Mucosa of rectum (tissue), 2 donors: ENCODE measurements at regions not wholly inside any gene's neighbourhood (a gene's known extent, or its start where the extent isn't known, plus 50 kb on each side); places are given as distances from the start of the nearest gene placed in this dataset.

ENCODE experiments used
- H3K27ac ChIP-seq, 2 donors: one replicate each; pipeline ENCODE4 v1.7.0; 2013; ENCODE audit warnings: inconsistent platforms in 2 of 2, low read depth in 2 of 2, low read length in 2 of 2
- H3K27me3 ChIP-seq, 2 donors: one replicate each; pipeline ENCODE4 v1.7.0; 2013; ENCODE audit warnings: low read length in 2 of 2; ENCODE audit not compliant: control insufficient read depth in 2 of 2, insufficient read depth in 2 of 2
- H3K36me3 ChIP-seq, 2 donors: one replicate each; pipeline ENCODE4 v1.7.0; 2013; ENCODE audit warnings: low read length in 2 of 2; ENCODE audit not compliant: control insufficient read depth in 2 of 2, insufficient read depth in 2 of 2
- H3K4me1 ChIP-seq, 2 donors: one replicate each; pipeline ENCODE4 v1.7.0; 2013; ENCODE audit warnings: low read length in 2 of 2, mild to moderate bottlenecking in 1 of 2; ENCODE audit not compliant: control insufficient read depth in 2 of 2, insufficient read depth in 2 of 2
- H3K4me3 ChIP-seq, 2 donors: one replicate each; pipeline ENCODE4 v1.7.0; 2013; ENCODE audit warnings: low read length in 2 of 2
- H3K9ac ChIP-seq, 2 donors: one replicate each; pipeline ENCODE4 v1.7.0; 2013; ENCODE audit warnings: low read length in 2 of 2, low read depth in 1 of 2, mild to moderate bottlenecking in 1 of 2
- H3K9me3 ChIP-seq, 2 donors: one replicate each; pipeline ENCODE4 v1.7.0; 2013; ENCODE audit warnings: low read length in 2 of 2; ENCODE audit not compliant: control insufficient read depth in 2 of 2
- donor health status: healthy.
- donor health status: Normal muscosa, but diverticular disease.

DNA sequence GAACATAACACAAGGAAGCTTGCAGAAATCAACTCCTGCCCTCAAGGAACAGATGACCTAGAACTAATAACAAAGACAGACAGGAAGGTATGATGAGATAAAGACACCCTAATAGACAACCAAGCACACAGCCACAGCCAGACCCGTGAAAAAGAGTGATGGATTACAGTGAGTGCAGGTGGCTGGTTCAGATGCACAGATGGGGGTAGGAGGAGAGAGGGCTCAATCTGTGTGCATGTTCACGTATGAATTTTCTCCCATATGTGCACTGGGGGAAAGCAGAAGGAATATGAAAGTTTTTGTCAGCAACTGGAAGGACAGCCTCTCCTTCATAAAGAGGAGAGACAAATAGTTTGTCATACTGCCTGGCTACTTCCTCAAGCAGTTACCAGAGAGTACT is 367.1 kb downstream of the PBX1 start:
- no peak overlapping the region for H3K27ac ChIP-seq
- H3K4me3 ChIP-seq = no peak overlapping the region
- H3K36me3 ChIP-seq = no peaks in the 10 kb centered on the region
- H3K27me3 ChIP-seq = no peaks in the 10 kb centered on the region
- H3K9ac ChIP-seq = no peak overlapping the region
- H3K9me3 ChIP-seq = no peaks in the 10 kb centered on the region
- H3K4me1 ChIP-seq = no peaks in the 10 kb centered on the region

DNA sequence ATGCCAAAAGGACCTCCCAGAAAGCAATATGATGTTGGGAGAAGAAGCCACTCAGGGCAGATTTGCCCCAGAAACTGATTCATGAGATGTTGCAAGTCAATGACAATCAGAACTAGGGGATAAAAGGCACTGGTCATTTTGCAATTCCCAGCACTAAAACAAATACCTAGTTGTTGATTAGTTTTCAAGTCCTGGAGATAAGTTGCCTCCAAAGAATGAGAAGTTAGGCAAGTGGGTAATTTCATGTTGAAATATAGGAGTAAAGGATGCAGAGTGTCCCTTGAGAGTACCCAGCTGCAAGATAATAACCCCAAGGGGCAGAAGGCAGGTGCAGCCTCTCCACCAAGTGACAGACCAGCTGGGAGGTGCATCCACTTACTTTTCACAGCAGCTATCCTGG is 363.6 kb downstream of the PBX1 start:
- H3K36me3 ChIP-seq = no peaks in the 10 kb centered on the region
- H3K9me3 ChIP-seq = no peaks in the 10 kb centered on the region
- no peak overlapping the region for H3K27ac ChIP-seq
- H3K27me3 ChIP-seq = no peaks in the 10 kb centered on the region
- no peaks in the 10 kb centered on the region for H3K4me1 ChIP-seq
- no peak overlapping the region for H3K9ac ChIP-seq
- no peak overlapping the region for H3K4me3 ChIP-seq

DNA sequence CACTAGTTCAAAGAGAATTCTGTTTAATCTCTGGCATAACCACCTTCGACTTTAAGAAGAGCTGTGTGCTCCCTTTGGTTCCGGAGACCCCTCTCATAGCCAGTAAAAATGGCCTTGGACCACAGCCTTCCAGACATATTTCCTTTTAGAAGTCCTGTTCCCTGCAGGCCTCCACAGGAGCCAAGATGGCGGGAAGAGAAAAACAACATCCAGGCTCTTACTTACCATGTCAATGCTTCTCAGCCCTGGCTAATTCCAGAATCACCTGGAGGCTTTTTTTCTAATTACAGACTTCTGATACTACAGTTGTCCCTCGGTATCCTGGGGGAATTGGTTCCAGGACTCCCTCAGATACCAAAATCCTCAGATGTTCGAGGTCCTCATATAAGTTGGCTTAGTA is 362.5 kb downstream of the PBX1 start:
- Histone ChIP-seq H3K4me1 (no peaks in the 10 kb centered on the region), H3K4me3 (no peak overlapping the region)

DNA sequence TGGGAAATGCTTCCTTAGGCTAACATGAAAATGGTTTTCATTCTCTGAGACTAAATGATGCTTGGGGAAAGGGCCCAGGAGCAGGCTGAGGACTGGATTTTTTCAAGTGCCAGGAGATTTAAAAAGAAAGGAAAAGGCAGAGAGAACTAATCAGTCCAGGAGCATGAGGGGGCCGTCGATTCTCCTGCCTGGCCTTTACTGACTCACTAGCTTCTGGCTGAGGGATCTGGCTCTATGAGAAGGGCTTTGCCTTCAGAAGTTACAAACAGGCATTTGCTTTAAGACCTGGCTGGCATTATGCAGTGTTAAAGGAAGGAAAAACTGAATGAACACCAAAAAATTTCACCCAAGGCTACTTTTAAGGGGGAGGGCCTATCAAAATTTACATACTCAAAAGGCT is 359.2 kb downstream of the PBX1 start:
- H3K27ac ChIP-seq = no peak overlapping the region
- no peaks in the 10 kb centered on the region for H3K36me3 ChIP-seq
- H3K27me3 ChIP-seq = no peaks in the 10 kb centered on the region
- no peaks in the 10 kb centered on the region for H3K9me3 ChIP-seq
- no peaks in the 10 kb centered on the region for H3K4me1 ChIP-seq
- H3K4me3 ChIP-seq = no peak overlapping the region
- no peak overlapping the region for H3K9ac ChIP-seq

More for the DNA sequence above, 362.5 kb downstream of the PBX1 start:
- H3K27me3 ChIP-seq = no peaks in the 10 kb centered on the region
- H3K27ac ChIP-seq = no peak overlapping the region
- no peaks in the 10 kb centered on the region for H3K36me3 ChIP-seq
- H3K9me3 ChIP-seq = no peaks in the 10 kb centered on the region
- H3K9ac ChIP-seq = no peak overlapping the region

DNA sequence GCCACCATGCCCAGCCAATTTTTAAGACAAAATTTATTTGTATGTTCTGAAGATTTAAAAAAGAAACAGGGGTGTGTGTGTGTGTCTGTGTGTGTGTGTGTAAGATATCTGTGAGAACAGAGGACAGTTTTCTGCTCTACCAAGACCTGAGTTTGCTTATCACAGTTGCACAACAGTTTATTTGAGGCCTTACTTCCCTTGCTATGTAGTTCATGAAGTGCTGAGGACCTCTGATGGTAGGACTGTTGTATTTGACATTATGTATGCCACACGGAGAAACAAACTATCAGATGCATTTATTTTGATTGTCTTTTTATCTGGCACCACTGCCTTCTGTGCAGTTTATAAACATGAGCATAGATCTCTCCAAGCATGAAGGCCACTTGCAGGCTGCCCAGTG is 355.2 kb downstream of the PBX1 start:
- Histone ChIP-seq H3K4me3 (no peak overlapping the region), H3K27ac (no peak overlapping the region), H3K9me3 (no peaks in the 10 kb centered on the region), H3K9ac (no peak overlapping the region), H3K36me3 (no peaks in the 10 kb centered on the region), H3K4me1 (no peaks in the 10 kb centered on the region), H3K27me3 (no peaks in the 10 kb centered on the region)

DNA sequence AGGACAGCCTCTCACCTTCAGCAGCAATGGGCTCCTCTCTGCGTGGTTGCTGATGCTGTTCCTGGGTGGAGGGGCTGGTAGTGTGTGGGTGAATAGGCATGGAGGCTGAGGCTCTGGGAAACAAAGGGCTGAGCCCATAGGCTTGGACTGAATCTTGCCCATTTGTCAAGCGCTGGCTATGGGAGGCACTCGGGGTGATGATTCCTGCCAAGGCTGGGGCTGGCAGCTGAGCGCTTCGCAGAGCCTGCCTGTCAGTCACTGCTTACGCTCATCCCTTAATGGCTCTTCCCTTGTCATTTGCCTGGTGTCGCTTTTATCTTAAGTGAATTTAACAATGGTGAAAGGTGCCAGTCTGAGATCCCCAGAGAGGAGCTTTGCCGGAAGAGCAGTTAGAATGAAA is 353.3 kb downstream of the PBX1 start:
- Histone ChIP-seq H3K4me1 (no peaks in the 10 kb centered on the region), H3K9me3 (no peaks in the 10 kb centered on the region), H3K4me3 (no peak overlapping the region), H3K9ac (no peak overlapping the region), H3K27ac (no peak overlapping the region), H3K27me3 (no peaks in the 10 kb centered on the region), H3K36me3 (no peaks in the 10 kb centered on the region)

DNA sequence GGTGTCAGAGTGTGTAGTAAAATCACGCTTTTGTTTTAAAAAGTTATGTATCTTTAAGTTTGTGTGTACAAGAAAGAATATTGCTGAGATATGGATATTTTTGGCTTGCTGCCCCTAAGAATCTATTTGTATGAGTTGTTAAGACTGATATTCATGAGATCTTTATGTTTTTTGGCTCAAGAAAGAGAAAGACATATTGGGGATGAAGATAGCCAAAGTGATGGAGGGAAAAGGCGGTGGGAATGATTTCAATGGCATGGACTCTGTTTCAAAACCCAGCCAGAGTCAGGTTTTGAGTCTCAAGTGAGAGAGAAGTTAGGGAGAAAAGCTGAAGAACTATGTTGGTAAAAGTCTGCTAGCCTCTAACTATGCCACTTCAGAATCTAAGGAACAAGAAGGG is 351.7 kb downstream of the PBX1 start:
- Histone ChIP-seq H3K36me3 (no peaks in the 10 kb centered on the region), H3K27ac (no peak overlapping the region), H3K4me3 (no peak overlapping the region), H3K4me1 (no peaks in the 10 kb centered on the region), H3K9me3 (no peaks in the 10 kb centered on the region), H3K9ac (no peak overlapping the region), H3K27me3 (no peaks in the 10 kb centered on the region)

DNA sequence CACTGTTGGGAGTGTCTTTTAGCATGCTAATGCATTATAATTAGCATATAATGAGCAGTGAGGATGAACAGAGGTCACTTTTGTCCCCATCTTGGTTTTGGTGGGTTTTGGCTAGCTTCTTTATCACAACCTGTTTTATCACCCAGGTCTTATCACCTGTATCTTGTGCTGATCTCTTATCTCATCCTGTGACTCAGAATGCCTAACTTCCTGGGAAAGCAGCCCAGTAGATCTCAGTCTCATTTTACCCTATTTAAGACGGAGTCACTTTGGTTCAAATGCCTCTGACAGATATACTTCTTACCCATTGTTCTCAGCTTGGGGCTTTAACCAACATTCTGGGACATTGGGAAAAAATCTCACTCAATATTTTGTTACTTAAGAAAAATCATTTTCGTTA is 348.7 kb downstream of the PBX1 start:
- no peaks in the 10 kb centered on the region for H3K9me3 ChIP-seq
- H3K4me3 ChIP-seq = no peak overlapping the region
- no peak overlapping the region for H3K9ac ChIP-seq
- no peak overlapping the region for H3K27ac ChIP-seq
- no peaks in the 10 kb centered on the region for H3K36me3 ChIP-seq
- H3K4me1 ChIP-seq = no peaks in the 10 kb centered on the region
- no peaks in the 10 kb centered on the region for H3K27me3 ChIP-seq

DNA sequence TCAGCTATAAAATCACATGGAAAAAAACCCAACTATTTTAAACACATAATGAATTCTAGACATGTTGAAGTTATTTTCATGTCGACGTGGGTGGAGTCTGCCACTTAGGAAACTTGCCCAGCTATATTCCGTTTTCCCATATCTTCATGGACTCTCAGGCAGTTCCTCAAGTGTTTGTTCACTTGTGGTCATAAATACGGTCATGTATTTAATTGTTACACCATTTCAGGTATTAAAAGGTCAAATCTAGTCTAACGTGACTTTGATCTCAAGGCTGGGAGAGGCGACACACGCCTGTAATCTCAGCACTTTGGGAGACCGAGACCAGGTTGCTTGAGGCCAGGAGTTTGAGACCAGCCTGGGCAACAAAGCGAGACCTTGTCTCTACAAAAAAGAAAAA is 346.9 kb downstream of the PBX1 start:
- H3K4me1 ChIP-seq = no peaks in the 10 kb centered on the region
- no peaks in the 10 kb centered on the region for H3K27me3 ChIP-seq
- H3K9ac ChIP-seq = no peak overlapping the region
- no peaks in the 10 kb centered on the region for H3K9me3 ChIP-seq
- no peaks in the 10 kb centered on the region for H3K36me3 ChIP-seq
- no peak overlapping the region for H3K4me3 ChIP-seq
- H3K27ac ChIP-seq = no peak overlapping the region

DNA sequence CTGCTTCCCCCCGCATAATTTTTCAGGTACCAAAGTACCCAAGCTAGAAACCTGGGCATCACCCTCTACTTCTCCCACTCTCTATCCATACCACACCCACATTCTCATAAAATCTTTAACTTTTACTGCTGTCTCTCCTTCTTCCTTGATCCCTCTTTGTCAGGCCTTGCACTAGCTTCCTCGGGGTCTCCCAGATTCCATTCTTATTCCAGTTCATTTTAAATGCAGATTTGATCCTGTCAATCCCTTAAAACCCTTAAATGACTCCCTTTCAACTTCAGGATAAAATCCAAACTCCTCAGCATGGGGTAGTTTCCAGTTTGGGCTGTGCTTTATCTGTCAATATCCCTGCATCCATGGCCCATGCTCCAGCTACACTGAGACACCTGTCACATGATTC is 343.5 kb downstream of the PBX1 start:
- no peaks in the 10 kb centered on the region for H3K4me1 ChIP-seq
- no peaks in the 10 kb centered on the region for H3K36me3 ChIP-seq
- no peaks in the 10 kb centered on the region for H3K27me3 ChIP-seq
- no peak overlapping the region for H3K4me3 ChIP-seq
- H3K27ac ChIP-seq = no peak overlapping the region
- H3K9me3 ChIP-seq = no peaks in the 10 kb centered on the region
- H3K9ac ChIP-seq = no peak overlapping the region
